ENCODE measurements at regions not wholly inside any gene's neighbourhood (a gene's known extent, or its start where the extent isn't known, plus 50 kb on each side); places are given as distances from the start of the nearest gene placed in this dataset.

- TF ChIP-seq CTCF (IDR thresholded peaks at IDR 0.05) (no peak), POLR2A (IDR thresholded peaks at IDR 0.05) (no peak), POLR2AphosphoS5 (IDR thresholded peaks at IDR 0.05) (no peak)
Observed at GRCh38 chr3:150124142-150124541, 153.4 kb upstream of the PFN2 start.
